Fibroblast of pulmonary artery (primary cell): ENCODE measurements at regions not wholly inside any gene's neighbourhood (a gene's known extent, or its start where the extent isn't known, plus 50 kb on each side); places are given as distances from the start of the nearest gene placed in this dataset.

ENCODE experiments used
- DNase-seq: peaks from one replicate; pipeline ENCODE4 v3.0.0-alpha.2; 2010; ENCODE audit warnings: low read depth
- H3K4me3 ChIP-seq: replicated peaks from 2 replicates; pipeline ENCODE4 v1.5.1; 2011; ENCODE audit warnings: low read depth, mild to moderate bottlenecking, control low read depth, low read length, moderate library complexity
- CTCF ChIP-seq: IDR thresholded peaks from 2 replicates; pipeline ENCODE4 v1.5.1; 2011; ENCODE audit warnings: mild to moderate bottlenecking, control low read depth, low read length, inconsistent platforms; ENCODE audit errors: missing control alignments

GRCh38 chr10:4170181-4170580, 385.2 kb upstream of the KLF6 start:
- no peak for DNase-seq
- no peak for TF ChIP-seq CTCF
- H3K4me3 ChIP-seq = no peak overlapping the region

- H3K4me3 ChIP-seq = no peak overlapping the region
- DNase-seq = no peak
- TF ChIP-seq CTCF = no peak
Measured at GRCh38 chr10:4169448-4169847, 384.4 kb upstream of the KLF6 start.

GRCh38 chr10:4167216-4167615, 382.2 kb upstream of the KLF6 start:
- H3K4me3 ChIP-seq = no peak overlapping the region
- DNase-seq = no peak
- no peak for TF ChIP-seq CTCF

- no peak overlapping the region for H3K4me3 ChIP-seq
- DNase-seq = no peak
- TF ChIP-seq CTCF = no peak
Measured at GRCh38 chr10:4162571-4163286, 377.7 kb upstream of the KLF6 start.

GRCh38 chr10:4159173-4159572, 374.2 kb upstream of the KLF6 start:
- no peak overlapping the region for H3K4me3 ChIP-seq
- no peak for TF ChIP-seq CTCF
- no peak for DNase-seq

GRCh38 chr10:4154191-4154715, 369.2 kb upstream of the KLF6 start:
- TF ChIP-seq CTCF = no peak
- no peak for DNase-seq
- no peak overlapping the region for H3K4me3 ChIP-seq

- no peak for DNase-seq
- no peak overlapping the region for H3K4me3 ChIP-seq
- TF ChIP-seq CTCF = no peak
Measured at GRCh38 chr10:4151466-4151865, 366.5 kb upstream of the KLF6 start.
